ENCODE measurements at regions not wholly inside any gene's neighbourhood (a gene's known extent, or its start where the extent isn't known, plus 50 kb on each side); places are given as distances from the start of the nearest gene placed in this dataset.

DNA sequence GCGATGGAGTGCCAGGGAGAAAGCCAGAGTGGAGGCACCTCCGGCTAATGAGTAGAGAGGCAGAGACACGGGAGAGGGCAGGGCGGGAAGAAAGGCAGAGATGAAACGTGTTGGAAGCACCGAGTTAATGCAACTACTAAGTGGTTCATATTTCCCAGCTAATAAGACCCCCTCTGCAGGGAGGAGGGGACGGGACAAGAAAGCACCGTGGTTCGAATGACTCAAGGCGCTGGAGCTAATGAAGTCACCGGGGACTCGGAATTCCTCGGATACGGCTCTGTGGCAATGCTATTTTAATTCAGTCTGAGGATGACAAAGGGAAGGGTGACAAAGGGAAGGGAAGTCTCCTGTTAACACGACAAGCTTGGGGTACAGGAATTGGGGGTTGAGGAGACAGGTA lies 54.5 kb upstream of the RAPGEF1 start:
- TF ChIP-seq, protein P1, sequence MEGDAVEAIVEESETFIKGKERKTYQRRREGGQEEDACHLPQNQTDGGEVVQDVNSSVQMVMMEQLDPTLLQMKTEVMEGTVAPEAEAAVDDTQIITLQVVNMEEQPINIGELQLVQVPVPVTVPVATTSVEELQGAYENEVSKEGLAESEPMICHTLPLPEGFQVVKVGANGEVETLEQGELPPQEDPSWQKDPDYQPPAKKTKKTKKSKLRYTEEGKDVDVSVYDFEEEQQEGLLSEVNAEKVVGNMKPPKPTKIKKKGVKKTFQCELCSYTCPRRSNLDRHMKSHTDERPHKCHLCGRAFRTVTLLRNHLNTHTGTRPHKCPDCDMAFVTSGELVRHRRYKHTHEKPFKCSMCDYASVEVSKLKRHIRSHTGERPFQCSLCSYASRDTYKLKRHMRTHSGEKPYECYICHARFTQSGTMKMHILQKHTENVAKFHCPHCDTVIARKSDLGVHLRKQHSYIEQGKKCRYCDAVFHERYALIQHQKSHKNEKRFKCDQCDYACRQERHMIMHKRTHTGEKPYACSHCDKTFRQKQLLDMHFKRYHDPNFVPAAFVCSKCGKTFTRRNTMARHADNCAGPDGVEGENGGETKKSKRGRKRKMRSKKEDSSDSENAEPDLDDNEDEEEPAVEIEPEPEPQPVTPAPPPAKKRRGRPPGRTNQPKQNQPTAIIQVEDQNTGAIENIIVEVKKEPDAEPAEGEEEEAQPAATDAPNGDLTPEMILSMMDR (IDR thresholded peaks at IDR 0.05): no peak
- TF ChIP-seq POLR2A (IDR thresholded peaks at IDR 0.05): no peak

Data from testis (tissue), 2 donors.